HCT116 (cell line): ENCODE measurements at regions not wholly inside any gene's neighbourhood (a gene's known extent, or its start where the extent isn't known, plus 50 kb on each side); places are given as distances from the start of the nearest gene placed in this dataset.

Source experiments
- ATAC-seq: fragments of 200-7000 bp; cut with Tn5 transposase; 2 replicates; pipeline ENCODE4 v1.9.1; 2020; ENCODE audit warnings: mild to moderate bottlenecking, moderate library complexity
- BruUV-seq: library from RNA; stranded (reverse); fragments of 400-500 nt; replicated peaks from 2 replicates; lab custom pipeline; 2021; lab: Mats Ljungman, UMichigan
- CTCF ChIA-PET: fragments of 300-600 bp; sonication (Branson Sonifier 250); formaldehyde crosslinking; loops from one replicate; lab custom pipeline; 2021; ENCODE audit warnings: antibody characterized with exemption; lab: Charles Lee
- POLR2A ChIA-PET: fragments of 300-600, 350-600 bp; sonication (Branson Sonifier 250); formaldehyde crosslinking; loops from one replicate; lab custom pipeline; 2021; ENCODE audit warnings: antibody characterized with exemption; lab: Charles Lee
- RAD21 ChIA-PET, 2 experiments: fragments of 300-600 bp; sonication (Branson Sonifier 250); formaldehyde crosslinking; loops; one replicate each; lab custom pipeline; 2023; ENCODE audit warnings: low total read pairs in 2 of 2; ENCODE audit not compliant: uncharacterized antibody in 2 of 2, unreplicated experiment in 2 of 2, low non-redundant PET in 1 of 2; lab: Charles Lee
- DNase-seq: peaks from one replicate; pipeline ENCODE4 v3.0.0-alpha.2; 2010; ENCODE audit warnings: low read depth, low spot score
- H2AFZ ChIP-seq: fragments of 200-600 bp; shearing (Covaris generic), sonication (generic); 2 replicates; pipeline ENCODE4 v1.6.1; 2017; ENCODE audit warnings: low read depth, mixed run types, mixed read lengths, antibody characterized with exemption, low read length; ENCODE audit not compliant: poor library complexity, severe bottlenecking
- H3K27ac ChIP-seq: 2 replicates; pipeline ENCODE4 v1.5.1; 2012; ENCODE audit warnings: low read depth, low read length
- H3K27me3 ChIP-seq: fragments of 200-600 bp; sonication (generic); 2 replicates; pipeline ENCODE4 v1.6.1; 2016; ENCODE audit warnings: mixed run types, low read length, mixed read lengths; ENCODE audit not compliant: insufficient read depth
- H3K36me3 ChIP-seq, 2 experiments: fragments of 200-500 bp in 1 of 2; fragments of 200-600 bp in 1 of 2; sonication (Bioruptor generic) in 1 of 2; sonication (generic) in 1 of 2; 2 replicates each; pipeline versions ENCODE4 v1.5.1 to v1.6.1; 2014 to 2016; ENCODE audit warnings: low read length in 2 of 2, inconsistent platforms in 1 of 2, mixed read lengths in 1 of 2, mixed run types in 1 of 2; ENCODE audit not compliant: insufficient read depth in 2 of 2, control insufficient read depth in 1 of 2
- H3K4me1 ChIP-seq, 2 experiments: fragments of 200-600 bp in 1 of 2; sonication (generic) in 1 of 2; 2 replicates each; pipeline versions ENCODE4 v1.5.1 to v1.6.1; 2012 to 2017; ENCODE audit warnings: low read length in 2 of 2, inconsistent platforms in 1 of 2, mild to moderate bottlenecking in 1 of 2, mixed read lengths in 1 of 2, mixed run types in 1 of 2, moderate library complexity in 1 of 2; ENCODE audit not compliant: insufficient read depth in 2 of 2, control insufficient read depth in 1 of 2
- H3K4me2 ChIP-seq: fragments of 200-600 bp; sonication (generic); 2 replicates; pipeline ENCODE4 v1.6.1; 2017; ENCODE audit warnings: mixed run types, low read length, mixed read lengths
- H3K4me3 ChIP-seq, 2 experiments: fragments of 200-600 bp in 1 of 2; sonication (generic) in 1 of 2; replicated peaks in 1 of 2; 2 replicates each; pipeline ENCODE4 v1.5.1; 2011 to 2016; ENCODE audit warnings: low read length in 2 of 2, control low read depth in 1 of 2, low read depth in 1 of 2, mild to moderate bottlenecking in 1 of 2, mixed read lengths in 1 of 2, mixed run types in 1 of 2
- H3K79me2 ChIP-seq: fragments of 200-600 bp; sonication (generic); 2 replicates; pipeline ENCODE4 v1.6.1; 2017; ENCODE audit warnings: mild to moderate bottlenecking, mixed run types, low read length, moderate library complexity, mixed read lengths; ENCODE audit not compliant: insufficient read depth
- H3K9ac ChIP-seq: fragments of 200-600 bp; sonication (generic); 2 replicates; pipeline ENCODE4 v1.6.1; 2016; ENCODE audit warnings: low read length, mixed read lengths
- H3K9me2 ChIP-seq: fragments of 200-600 bp; sonication (generic), shearing (Covaris generic); 2 replicates; pipeline ENCODE4 v1.6.1; 2017; ENCODE audit warnings: mixed run types, mild to moderate bottlenecking, moderate library complexity; ENCODE audit not compliant: insufficient read depth
- H3K9me3 ChIP-seq, 2 experiments: fragments of 200-500 bp in 1 of 2; fragments of 200-600 bp in 1 of 2; sonication (Bioruptor generic) in 1 of 2; sonication (generic) in 1 of 2; 2 replicates each; pipeline ENCODE4 v1.6.1; 2014 to 2017; ENCODE audit warnings: low read length in 2 of 2, mixed read lengths in 2 of 2, inconsistent platforms in 1 of 2, low read depth in 1 of 2, mild to moderate bottlenecking in 1 of 2, mixed run types in 1 of 2, moderate library complexity in 1 of 2; ENCODE audit not compliant: control insufficient read depth in 1 of 2, insufficient read depth in 1 of 2
- H4K20me1 ChIP-seq: fragments of 200-600 bp; sonication (generic), shearing (Covaris generic); 2 replicates; pipeline ENCODE4 v1.6.1; 2017; ENCODE audit warnings: mixed run types, mild to moderate bottlenecking, moderate library complexity; ENCODE audit not compliant: insufficient read depth
- CBX3 ChIP-seq: IDR thresholded peaks from 2 replicates; pipeline ENCODE4 v1.6.1; 2012; ENCODE audit warnings: low read depth
- CEBPB ChIP-seq: IDR thresholded peaks from 2 replicates; pipeline ENCODE4 v1.6.1; 2012; ENCODE audit warnings: low read depth
- EGR1 ChIP-seq: IDR thresholded peaks from 2 replicates; pipeline ENCODE4 v1.6.1; 2012; ENCODE audit warnings: low read depth
- ELF1 ChIP-seq: IDR thresholded peaks from 2 replicates; pipeline ENCODE4 v1.6.1; 2012; ENCODE audit warnings: low read depth, borderline replicate concordance
- EZH2phosphoT487 ChIP-seq: fragments of 200-600 bp; IDR thresholded peaks from 2 replicates; pipeline ENCODE4 v1.6.1; 2018; ENCODE audit warnings: antibody characterized with exemption, borderline replicate concordance
- FOSL1 ChIP-seq: IDR thresholded peaks from 2 replicates; pipeline ENCODE4 v1.6.1; 2012; ENCODE audit warnings: low read depth
- SIN3A ChIP-seq: IDR thresholded peaks from 2 replicates; pipeline ENCODE4 v1.6.1; 2012; ENCODE audit warnings: low read depth
- TCF7L2 ChIP-seq: IDR thresholded peaks from 2 replicates; pipeline ENCODE4 v1.7.0; 2011; ENCODE audit warnings: borderline replicate concordance, inconsistent platforms; ENCODE audit not compliant: insufficient read depth, insufficient read length; ENCODE audit errors: extremely low read depth
- ZNF274 ChIP-seq: fragments of 200-500 bp; sonication (Bioruptor generic); IDR thresholded peaks from 2 replicates; pipeline ENCODE4 v1.6.1; 2014; ENCODE audit warnings: mild to moderate bottlenecking, low read depth, low read length, inconsistent platforms
- intact Hi-C: fragments of 100-400 bp; cut with micrococcal nuclease; formaldehyde crosslinking; loops from 2 replicates; pipeline ENCODE4 v1.10.0; 2022
- TF ChIP-seq, protein P1 (sequence below): IDR thresholded peaks from 2 replicates; pipeline ENCODE4 v1.6.1; 2011; ENCODE audit warnings: mild to moderate bottlenecking, low read length, moderate library complexity; ENCODE audit not compliant: insufficient replicate concordance; ENCODE audit errors: extremely low read depth
- TF ChIP-seq, protein P2 (sequence below), 3 experiments: fragments of 200-600 bp in 1 of 3; sonication (generic) in 1 of 3; IDR thresholded peaks in 2 of 3; conservative IDR thresholded peaks in 1 of 3; 2 replicates each; pipeline ENCODE4 v1.5.1; 2012 to 2017; ENCODE audit warnings: low read depth in 2 of 3, low read length in 2 of 3, antibody characterized with exemption in 1 of 3, borderline replicate concordance in 1 of 3, control low read depth in 1 of 3, mild to moderate bottlenecking in 1 of 3, mixed read lengths in 1 of 3, mixed run types in 1 of 3, moderate library complexity in 1 of 3; ENCODE audit not compliant: insufficient read depth in 1 of 3
- TF ChIP-seq, protein P3 (sequence below): IDR thresholded peaks from 2 replicates; pipeline ENCODE4 v1.6.1; 2012
- TF ChIP-seq, protein P4 (sequence below): IDR thresholded peaks from 2 replicates; pipeline ENCODE4 v1.6.1; 2012; ENCODE audit warnings: low read depth

DNA sequence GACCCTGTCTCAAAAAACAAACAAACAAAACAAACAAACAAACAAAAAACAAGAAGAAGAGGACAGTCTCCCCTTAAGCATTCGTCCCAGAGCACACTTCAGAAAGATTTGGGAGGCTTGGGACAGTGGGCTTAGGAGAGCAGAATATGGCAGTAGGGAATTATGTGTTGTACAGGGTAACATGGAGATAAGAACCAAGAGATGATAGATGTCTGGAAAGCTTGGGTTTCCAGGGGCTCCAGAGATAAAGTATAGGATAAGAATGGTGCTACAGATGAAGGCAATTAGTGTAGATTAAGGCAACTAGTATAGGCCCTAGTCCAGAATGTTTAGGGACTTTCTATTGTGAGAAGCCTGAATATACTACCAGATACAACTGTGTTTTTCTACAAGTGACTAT, 934.9 kb upstream of the AUTS2 start:
- H3K27me3 ChIP-seq: no peaks in the 10 kb centered on the region
- intact Hi-C loops: no loop called here
- H2AFZ ChIP-seq: no peak overlapping the region
- ChIA-PET CTCF (no interaction called here), POLR2A (no interaction called here)
- H4K20me1 ChIP-seq: no peaks in the 10 kb centered on the region
- no peaks in the 10 kb centered on the region for H3K4me1 ChIP-seq
- H3K27ac ChIP-seq: no peak overlapping the region
- no peaks in the 10 kb centered on the region for H3K9me2 ChIP-seq
- H3K9ac ChIP-seq: no peak overlapping the region
- no peaks in the 10 kb centered on the region for H3K79me2 ChIP-seq
- H3K4me3 ChIP-seq: no peak overlapping the region
- H3K36me3 ChIP-seq: no peaks in the 10 kb centered on the region
- no TSS peak for BruUV-seq
- H3K9me3 ChIP-seq: peaks cover 6 to 7% of the 10 kb centered on the region in 2 experiments; a peak in 2 of 4 replicates
- no peak overlapping the region for H3K4me2 ChIP-seq
- DNase-seq: no peak
- no peak for TF ChIP-seq ELF1
- TF ChIP-seq ZNF274: no peak
- TF ChIP-seq, protein P1, sequence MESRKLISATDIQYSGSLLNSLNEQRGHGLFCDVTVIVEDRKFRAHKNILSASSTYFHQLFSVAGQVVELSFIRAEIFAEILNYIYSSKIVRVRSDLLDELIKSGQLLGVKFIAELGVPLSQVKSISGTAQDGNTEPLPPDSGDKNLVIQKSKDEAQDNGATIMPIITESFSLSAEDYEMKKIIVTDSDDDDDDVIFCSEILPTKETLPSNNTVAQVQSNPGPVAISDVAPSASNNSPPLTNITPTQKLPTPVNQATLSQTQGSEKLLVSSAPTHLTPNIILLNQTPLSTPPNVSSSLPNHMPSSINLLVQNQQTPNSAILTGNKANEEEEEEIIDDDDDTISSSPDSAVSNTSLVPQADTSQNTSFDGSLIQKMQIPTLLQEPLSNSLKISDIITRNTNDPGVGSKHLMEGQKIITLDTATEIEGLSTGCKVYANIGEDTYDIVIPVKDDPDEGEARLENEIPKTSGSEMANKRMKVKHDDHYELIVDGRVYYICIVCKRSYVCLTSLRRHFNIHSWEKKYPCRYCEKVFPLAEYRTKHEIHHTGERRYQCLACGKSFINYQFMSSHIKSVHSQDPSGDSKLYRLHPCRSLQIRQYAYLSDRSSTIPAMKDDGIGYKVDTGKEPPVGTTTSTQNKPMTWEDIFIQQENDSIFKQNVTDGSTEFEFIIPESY: no peak
- no peak for TF ChIP-seq CBX3
- TF ChIP-seq CEBPB: no peak
- TF ChIP-seq, all 23 proteins: peak for 0
- RAD21 ChIA-PET: no interaction called here
- no peak for ATAC-seq

DNA sequence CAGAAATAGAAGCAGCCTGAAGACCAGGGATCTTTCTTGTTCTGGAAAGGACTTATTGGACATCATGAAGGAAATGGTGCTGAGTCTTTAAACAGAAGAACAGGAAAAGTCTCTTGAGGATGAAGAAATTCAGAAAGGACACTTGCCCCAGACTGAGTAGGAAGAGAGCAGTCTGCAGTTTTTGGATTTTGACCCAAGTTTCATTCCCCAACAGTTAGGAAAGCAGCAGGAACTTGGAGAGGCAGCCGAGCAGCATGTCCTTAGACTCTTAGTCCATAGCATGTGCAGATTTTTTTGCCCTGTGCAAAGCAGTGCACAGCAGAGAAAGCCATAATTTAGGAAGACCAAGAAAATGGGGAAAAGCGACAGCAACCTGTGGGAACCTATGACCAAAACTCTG, 927.2 kb upstream of the AUTS2 start:
- no peak overlapping the region for H3K4me2 ChIP-seq
- H3K9me3 ChIP-seq: peaks cover 5 to 7% of the 10 kb centered on the region in 2 experiments; a peak in 2 of 4 replicates
- no peak overlapping the region for H3K9ac ChIP-seq
- H4K20me1 ChIP-seq: no peaks in the 10 kb centered on the region
- RAD21 ChIA-PET: no interaction called here
- no peaks in the 10 kb centered on the region for H3K4me1 ChIP-seq
- no peaks in the 10 kb centered on the region for H3K79me2 ChIP-seq
- no peak overlapping the region for H3K4me3 ChIP-seq
- no peak overlapping the region for H3K27ac ChIP-seq
- no peaks in the 10 kb centered on the region for H3K36me3 ChIP-seq
- no peaks in the 10 kb centered on the region for H3K9me2 ChIP-seq
- H3K27me3 ChIP-seq: no peaks in the 10 kb centered on the region
- intact Hi-C loops: no loop called here
- no peak for DNase-seq
- CTCF ChIA-PET: no interaction called here
- no peak overlapping the region for H2AFZ ChIP-seq
- no TSS peak for BruUV-seq
- POLR2A ChIA-PET: no interaction called here
- ATAC-seq: no peak
- TF ChIP-seq ZNF274 (no peak), TCF7L2 (no peak), CBX3 (no peak), SIN3A (no peak), FOSL1 (no peak), EGR1 (no peak), EZH2phosphoT487 (no peak)
- TF ChIP-seq, protein P2, sequence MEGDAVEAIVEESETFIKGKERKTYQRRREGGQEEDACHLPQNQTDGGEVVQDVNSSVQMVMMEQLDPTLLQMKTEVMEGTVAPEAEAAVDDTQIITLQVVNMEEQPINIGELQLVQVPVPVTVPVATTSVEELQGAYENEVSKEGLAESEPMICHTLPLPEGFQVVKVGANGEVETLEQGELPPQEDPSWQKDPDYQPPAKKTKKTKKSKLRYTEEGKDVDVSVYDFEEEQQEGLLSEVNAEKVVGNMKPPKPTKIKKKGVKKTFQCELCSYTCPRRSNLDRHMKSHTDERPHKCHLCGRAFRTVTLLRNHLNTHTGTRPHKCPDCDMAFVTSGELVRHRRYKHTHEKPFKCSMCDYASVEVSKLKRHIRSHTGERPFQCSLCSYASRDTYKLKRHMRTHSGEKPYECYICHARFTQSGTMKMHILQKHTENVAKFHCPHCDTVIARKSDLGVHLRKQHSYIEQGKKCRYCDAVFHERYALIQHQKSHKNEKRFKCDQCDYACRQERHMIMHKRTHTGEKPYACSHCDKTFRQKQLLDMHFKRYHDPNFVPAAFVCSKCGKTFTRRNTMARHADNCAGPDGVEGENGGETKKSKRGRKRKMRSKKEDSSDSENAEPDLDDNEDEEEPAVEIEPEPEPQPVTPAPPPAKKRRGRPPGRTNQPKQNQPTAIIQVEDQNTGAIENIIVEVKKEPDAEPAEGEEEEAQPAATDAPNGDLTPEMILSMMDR (IDR thresholded peaks at IDR 0.05 in 2 of 3, conservative IDR thresholded peaks at IDR 0.05 in 1 of 3; ENCODE audit: borderline replicate concordance in 1 of 3, insufficient read depth in 1 of 3, low read depth in 2 of 3, low read length in 2 of 3): no peak
- TF ChIP-seq, protein P3, sequence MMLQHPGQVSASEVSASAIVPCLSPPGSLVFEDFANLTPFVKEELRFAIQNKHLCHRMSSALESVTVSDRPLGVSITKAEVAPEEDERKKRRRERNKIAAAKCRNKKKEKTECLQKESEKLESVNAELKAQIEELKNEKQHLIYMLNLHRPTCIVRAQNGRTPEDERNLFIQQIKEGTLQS: no peak
- TF ChIP-seq, protein P4, sequence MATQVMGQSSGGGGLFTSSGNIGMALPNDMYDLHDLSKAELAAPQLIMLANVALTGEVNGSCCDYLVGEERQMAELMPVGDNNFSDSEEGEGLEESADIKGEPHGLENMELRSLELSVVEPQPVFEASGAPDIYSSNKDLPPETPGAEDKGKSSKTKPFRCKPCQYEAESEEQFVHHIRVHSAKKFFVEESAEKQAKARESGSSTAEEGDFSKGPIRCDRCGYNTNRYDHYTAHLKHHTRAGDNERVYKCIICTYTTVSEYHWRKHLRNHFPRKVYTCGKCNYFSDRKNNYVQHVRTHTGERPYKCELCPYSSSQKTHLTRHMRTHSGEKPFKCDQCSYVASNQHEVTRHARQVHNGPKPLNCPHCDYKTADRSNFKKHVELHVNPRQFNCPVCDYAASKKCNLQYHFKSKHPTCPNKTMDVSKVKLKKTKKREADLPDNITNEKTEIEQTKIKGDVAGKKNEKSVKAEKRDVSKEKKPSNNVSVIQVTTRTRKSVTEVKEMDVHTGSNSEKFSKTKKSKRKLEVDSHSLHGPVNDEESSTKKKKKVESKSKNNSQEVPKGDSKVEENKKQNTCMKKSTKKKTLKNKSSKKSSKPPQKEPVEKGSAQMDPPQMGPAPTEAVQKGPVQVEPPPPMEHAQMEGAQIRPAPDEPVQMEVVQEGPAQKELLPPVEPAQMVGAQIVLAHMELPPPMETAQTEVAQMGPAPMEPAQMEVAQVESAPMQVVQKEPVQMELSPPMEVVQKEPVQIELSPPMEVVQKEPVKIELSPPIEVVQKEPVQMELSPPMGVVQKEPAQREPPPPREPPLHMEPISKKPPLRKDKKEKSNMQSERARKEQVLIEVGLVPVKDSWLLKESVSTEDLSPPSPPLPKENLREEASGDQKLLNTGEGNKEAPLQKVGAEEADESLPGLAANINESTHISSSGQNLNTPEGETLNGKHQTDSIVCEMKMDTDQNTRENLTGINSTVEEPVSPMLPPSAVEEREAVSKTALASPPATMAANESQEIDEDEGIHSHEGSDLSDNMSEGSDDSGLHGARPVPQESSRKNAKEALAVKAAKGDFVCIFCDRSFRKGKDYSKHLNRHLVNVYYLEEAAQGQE: no peak
